ENCODE measurements at regions not wholly inside any gene's neighbourhood (a gene's known extent, or its start where the extent isn't known, plus 50 kb on each side); places are given as distances from the start of the nearest gene placed in this dataset.

GRCh38 chr15:46326173-46326572 is 691.3 kb downstream of the SQOR start:
- ChIA-PET POLR2A (no interaction called here), CTCF (no interaction called here)
- H3K27me3 ChIP-seq (ENCODE audit: control insufficient read depth, insufficient read depth, low read length): no peaks in the 10 kb centered on the region
- TF ChIP-seq REST (IDR thresholded peaks at IDR 0.05; ENCODE audit: insufficient read depth in 1 of 2, low read depth in 2 of 2, low read length in 1 of 2) (no peak), TCF7L2 (IDR thresholded peaks at IDR 0.05; ENCODE audit: low read depth, low read length) (no peak), POLR2AphosphoS5 (IDR thresholded peaks at IDR 0.05; ENCODE audit: low read depth, low read length) (no peak), CTCF (IDR thresholded peaks at IDR 0.05) (no peak), SIN3A (IDR thresholded peaks at IDR 0.05; ENCODE audit: borderline replicate concordance, insufficient read depth, low read depth, low read length) (no peak)
- no peak overlapping the region for H3K27ac ChIP-seq (ENCODE audit: low read length)
- no peaks in the 10 kb centered on the region for H3K4me1 ChIP-seq (ENCODE audit: control insufficient read depth, insufficient read depth, low read length)
- no peak overlapping the region for H3K4me3 ChIP-seq (ENCODE audit: low read depth in 2 of 2, low read length in 2 of 2)
- no peak for ATAC-seq
- no peaks in the 10 kb centered on the region for H3K9me3 ChIP-seq (ENCODE audit: control insufficient read depth, insufficient read depth, low read depth, low read length)
- intact Hi-C loops (cut with micrococcal nuclease; ENCODE audit: unreplicated experiment): no loop called here
- no TSS peak for BruUV-seq (replicated peaks)
- no peaks in the 10 kb centered on the region for H3K36me3 ChIP-seq (ENCODE audit: control insufficient read depth, insufficient read depth, low read length)
- in situ Hi-C loops (cut with HindIII; ENCODE audit: low pct_unique_long_range_greater_than_20kb, low sequenced_read_pairs): no loop called here
- no peak for DNase-seq (ENCODE audit: low read depth, low spot score)

DNA sequence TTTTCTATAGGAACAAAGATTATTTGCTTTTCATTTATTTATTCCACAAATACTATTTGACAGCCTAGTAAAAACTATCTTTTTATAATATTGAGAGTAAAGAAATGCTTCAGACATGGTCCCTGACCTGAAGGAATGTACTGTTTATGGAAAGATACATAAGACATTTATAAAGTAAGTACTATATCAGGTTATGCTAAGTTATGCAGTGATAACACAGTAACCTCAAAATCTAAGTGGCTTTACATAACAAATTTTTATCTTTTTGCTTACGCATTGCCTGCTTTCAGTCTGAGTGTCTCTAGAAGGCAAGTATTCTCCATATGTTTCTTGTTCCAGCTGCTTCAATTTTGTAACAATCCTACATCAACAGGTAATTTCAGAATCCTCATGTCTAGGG is 694.0 kb downstream of the SQOR start:
- TF ChIP-seq TCF7L2 (IDR thresholded peaks at IDR 0.05; ENCODE audit: low read depth, low read length) (no peak), CTCF (IDR thresholded peaks at IDR 0.05) (no peak), POLR2AphosphoS5 (IDR thresholded peaks at IDR 0.05; ENCODE audit: low read depth, low read length) (no peak), SIN3A (IDR thresholded peaks at IDR 0.05; ENCODE audit: borderline replicate concordance, insufficient read depth, low read depth, low read length) (no peak)
- ChIA-PET CTCF (no interaction called here), POLR2A (no interaction called here)
- H3K27ac ChIP-seq (ENCODE audit: low read length): no peak overlapping the region
- H3K4me1 ChIP-seq (ENCODE audit: control insufficient read depth, insufficient read depth, low read length): no peaks in the 10 kb centered on the region
- ATAC-seq (no peak), DNase-seq (ENCODE audit: low read depth, low spot score) (no peak)
- H3K9me3 ChIP-seq (ENCODE audit: control insufficient read depth, insufficient read depth, low read depth, low read length): no peaks in the 10 kb centered on the region
- in situ Hi-C loops (cut with HindIII; ENCODE audit: low pct_unique_long_range_greater_than_20kb, low sequenced_read_pairs): no loop called here
- intact Hi-C loops (cut with micrococcal nuclease; ENCODE audit: unreplicated experiment): no loop called here
- H3K36me3 ChIP-seq (ENCODE audit: control insufficient read depth, insufficient read depth, low read length): no peaks in the 10 kb centered on the region
- no peaks in the 10 kb centered on the region for H3K27me3 ChIP-seq (ENCODE audit: control insufficient read depth, insufficient read depth, low read length)
- BruUV-seq (replicated peaks): no TSS peak
- H3K4me3 ChIP-seq (ENCODE audit: low read depth in 2 of 2, low read length in 2 of 2): no peak overlapping the region
